22Rv1 (cell line): ENCODE measurements at regions not wholly inside any gene's neighbourhood (a gene's known extent, or its start where the extent isn't known, plus 50 kb on each side); places are given as distances from the start of the nearest gene placed in this dataset.

ENCODE experiments used
- CTCF ChIP-seq: fragments of 450-650 bp; IDR thresholded peaks from 2 replicates; pipeline ENCODE4 v1.5.1; 2017; ENCODE audit warnings: mild to moderate bottlenecking
- ZFX ChIP-seq: fragments of 450-650 bp; IDR thresholded peaks from 2 replicates; pipeline ENCODE4 v1.6.1; 2017; ENCODE audit warnings: antibody characterized with exemption, borderline replicate concordance

GRCh38 chr7:17136126-17136525, 162.3 kb upstream of the AHR start:
- no peak for TF ChIP-seq CTCF
- no peak for TF ChIP-seq ZFX
